Fibroblast of skin of scalp (primary cell): ENCODE measurements at regions not wholly inside any gene's neighbourhood (a gene's known extent, or its start where the extent isn't known, plus 50 kb on each side); places are given as distances from the start of the nearest gene placed in this dataset.

Experiments
- DNase-seq: peaks from one replicate; pipeline ENCODE4 v3.0.0-alpha.2; 2013

GRCh38 chrY:12981074-12981473 is 76.4 kb downstream of the DDX3Y start:
- DNase-seq: no peak

- no peak for DNase-seq
Measured at GRCh38 chrY:12982249-12982829, 77.7 kb downstream of the DDX3Y start.

- no peak for DNase-seq
Measured at GRCh38 chrY:12984637-12985344, 80.1 kb downstream of the DDX3Y start.

- peak; percentile 39 for DNase-seq
Measured at GRCh38 chrY:13017493-13017892, 112.8 kb downstream of the DDX3Y start.

GRCh38 chrY:13019486-13019885 is 114.8 kb downstream of the DDX3Y start:
- DNase-seq: peak; percentile 85

GRCh38 chrY:13020839-13021238 is 116.2 kb downstream of the DDX3Y start:
- no peak for DNase-seq

- no peak for DNase-seq
Measured at GRCh38 chrY:13023607-13024006, 118.9 kb downstream of the DDX3Y start.

GRCh38 chrY:13024447-13024846 is 119.8 kb downstream of the DDX3Y start:
- no peak for DNase-seq

GRCh38 chrY:13026906-13027305 is 122.2 kb downstream of the DDX3Y start:
- DNase-seq: no peak

GRCh38 chrY:13040232-13040631 is 135.6 kb downstream of the DDX3Y start:
- DNase-seq: no peak

GRCh38 chrY:13053501-13053900 is 148.8 kb downstream of the DDX3Y start:
- no peak for DNase-seq

- DNase-seq: no peak
Measured at GRCh38 chrY:13066372-13066771, 161.7 kb downstream of the DDX3Y start.

GRCh38 chrY:13068696-13069095 is 164.0 kb downstream of the DDX3Y start:
- no peak for DNase-seq

- no peak for DNase-seq
Measured at GRCh38 chrY:13069111-13069510, 164.4 kb downstream of the DDX3Y start.

GRCh38 chrY:13082748-13083147 is 178.1 kb downstream of the DDX3Y start:
- no peak for DNase-seq

- DNase-seq: no peak
Measured at GRCh38 chrY:13091575-13091974, 186.9 kb downstream of the DDX3Y start.

GRCh38 chrY:13092986-13093385 is 188.3 kb downstream of the DDX3Y start:
- no peak for DNase-seq

GRCh38 chrY:13093461-13093860 is 188.8 kb downstream of the DDX3Y start:
- DNase-seq: no peak

GRCh38 chrY:13094411-13094810 is 189.7 kb downstream of the DDX3Y start:
- DNase-seq: no peak

- no peak for DNase-seq
Measured at GRCh38 chrY:13094904-13095600, 190.4 kb downstream of the DDX3Y start.

GRCh38 chrY:13126881-13127456 is 222.3 kb downstream of the DDX3Y start:
- no peak for DNase-seq

- DNase-seq: no peak
Measured at GRCh38 chrY:13127476-13127875, 222.8 kb downstream of the DDX3Y start.

GRCh38 chrY:13149148-13149547 is 244.5 kb downstream of the DDX3Y start:
- DNase-seq: no peak

- DNase-seq: no peak
Measured at GRCh38 chrY:13167698-13168097, 263.0 kb downstream of the DDX3Y start.
